GM19240 (cell line): ENCODE measurements at regions not wholly inside any gene's neighbourhood (a gene's known extent, or its start where the extent isn't known, plus 50 kb on each side); places are given as distances from the start of the nearest gene placed in this dataset.

Source experiments
- DNase-seq: peaks from one replicate; pipeline ENCODE4 v3.0.0; 2011; ENCODE audit warnings: low spot score; ENCODE audit not compliant: insufficient read length

DNA sequence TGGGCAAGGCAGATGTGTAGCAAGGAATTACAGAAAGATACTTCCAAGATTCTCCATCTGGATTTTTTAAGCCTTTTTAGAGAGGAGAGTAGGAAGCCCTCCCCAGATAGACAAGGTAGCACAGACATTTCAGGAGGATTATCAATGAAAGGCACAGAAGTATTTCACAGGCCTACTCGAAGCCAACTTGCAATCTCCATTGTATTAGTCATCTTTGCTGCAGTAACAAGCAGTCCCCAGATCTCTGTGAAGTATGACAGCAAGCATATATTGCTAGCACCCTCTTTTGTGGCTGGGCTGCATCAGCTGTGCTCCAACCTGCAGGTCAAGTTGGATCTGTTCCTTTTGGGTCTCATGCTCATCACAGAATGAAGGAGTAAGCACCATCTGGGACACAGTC lies 101.6 kb downstream of the MAF start:
- no peak for DNase-seq

DNA sequence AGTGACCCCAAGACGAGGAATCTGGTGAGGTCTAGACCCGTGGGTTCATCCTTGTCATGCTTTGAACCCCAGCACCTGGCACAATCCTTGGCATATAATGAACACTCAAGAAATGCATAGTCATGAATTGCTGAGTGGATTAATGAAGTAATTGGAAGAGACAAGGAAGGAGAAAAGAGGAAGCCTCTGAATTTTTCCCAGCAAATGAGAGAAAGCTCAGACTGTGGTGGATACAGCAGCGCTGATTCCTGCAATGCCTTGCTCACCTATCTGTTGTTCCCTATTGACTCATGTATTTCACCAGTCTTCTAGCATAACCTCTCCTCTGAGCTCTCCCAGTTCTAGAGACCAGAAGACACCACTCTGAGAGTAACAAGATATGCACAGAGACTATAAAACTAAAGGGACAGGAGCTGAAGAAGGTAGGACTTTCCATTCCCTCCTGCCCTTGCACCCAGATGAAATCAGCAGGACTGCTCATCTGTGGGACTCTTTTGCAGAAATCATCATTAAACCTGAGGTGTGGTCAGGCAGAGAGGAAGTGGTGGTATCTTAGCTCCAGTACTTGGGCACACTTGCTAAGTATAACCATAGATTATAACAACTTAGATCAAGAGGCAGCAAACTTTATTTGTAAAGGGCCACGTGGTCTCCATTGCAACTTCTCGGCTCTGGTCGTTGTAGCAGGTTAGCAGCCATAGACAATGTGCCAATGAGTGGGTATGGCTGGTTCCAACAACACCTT lies 102.8 kb downstream of the MAF start:
- no peak for DNase-seq

DNA sequence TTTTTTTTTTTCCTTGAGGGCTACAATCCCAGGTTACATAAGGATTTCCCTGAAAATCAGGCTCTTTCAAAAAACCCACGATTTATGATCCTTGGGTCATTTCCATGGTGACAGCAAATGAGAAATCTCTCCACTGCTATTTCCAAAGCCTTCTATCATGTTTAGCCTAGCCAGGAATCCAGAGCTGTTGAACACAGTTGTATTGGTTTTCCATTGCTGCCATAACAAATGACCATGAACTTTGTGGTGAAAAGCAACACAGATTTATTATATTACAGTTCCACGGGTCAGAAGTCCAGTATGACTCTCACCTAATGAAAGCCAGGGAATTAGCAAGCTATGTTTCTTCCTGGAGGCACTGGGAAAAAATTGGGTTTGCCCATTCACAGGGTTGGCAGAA lies 106.6 kb downstream of the MAF start:
- no peak for DNase-seq

DNA sequence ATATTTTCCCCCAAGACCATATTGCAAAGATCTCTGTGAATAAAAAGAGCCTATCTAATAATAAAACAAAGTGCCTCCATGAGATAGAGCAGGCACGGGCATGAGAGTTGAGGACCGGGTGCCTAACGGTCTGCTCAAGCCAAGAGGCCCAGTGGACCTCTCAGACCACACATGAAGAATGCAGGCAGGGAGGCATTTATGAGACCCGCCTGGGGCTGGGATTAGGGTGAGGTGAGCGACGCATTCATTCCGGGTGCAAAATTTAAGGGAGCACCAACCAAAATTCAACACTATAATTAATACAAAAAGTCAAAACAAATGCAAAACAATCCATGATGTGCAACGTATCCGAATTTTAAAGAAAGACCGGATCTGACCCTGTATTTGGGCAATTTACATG lies 108.5 kb downstream of the MAF start:
- DNase-seq = no peak

DNA sequence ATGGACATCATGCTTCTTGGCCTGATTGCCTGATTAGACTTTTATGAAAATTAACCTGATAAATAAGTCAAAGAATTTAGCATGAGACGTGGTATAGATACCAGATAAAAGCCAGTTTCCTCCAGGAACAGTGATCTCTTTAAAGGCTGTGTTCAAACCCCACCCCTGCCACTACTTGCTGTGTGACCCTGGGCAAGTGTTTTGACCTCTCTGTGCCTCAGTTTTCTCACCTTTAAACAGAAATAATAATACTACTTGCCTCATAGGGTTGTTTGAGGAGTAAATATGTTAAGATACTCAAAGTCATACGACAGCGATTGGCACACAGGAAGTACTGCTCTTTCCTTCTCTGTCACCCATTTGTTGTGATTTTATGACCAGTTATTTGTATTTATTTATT lies 115.5 kb downstream of the MAF start:
- no peak for DNase-seq

DNA sequence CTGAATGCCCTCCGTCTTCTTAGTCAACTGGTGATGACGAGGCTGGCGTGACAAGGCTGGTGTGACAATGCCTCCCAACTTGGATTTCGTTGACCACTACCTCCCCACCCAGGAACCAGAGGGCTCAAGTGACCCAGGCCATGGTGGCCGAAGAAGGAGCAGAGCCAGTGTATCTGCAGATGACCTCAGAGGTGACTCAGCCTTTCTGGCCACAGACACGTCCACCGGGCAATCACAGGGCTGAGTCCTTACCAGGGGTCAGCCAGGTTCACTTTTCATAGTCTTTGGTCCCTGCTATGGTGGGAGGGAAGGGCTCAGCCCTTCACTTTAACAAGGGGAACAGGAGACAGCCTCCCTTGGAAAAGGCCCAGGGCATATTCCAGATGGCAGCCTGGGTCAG lies 116.3 kb downstream of the MAF start:
- no peak for DNase-seq

DNA sequence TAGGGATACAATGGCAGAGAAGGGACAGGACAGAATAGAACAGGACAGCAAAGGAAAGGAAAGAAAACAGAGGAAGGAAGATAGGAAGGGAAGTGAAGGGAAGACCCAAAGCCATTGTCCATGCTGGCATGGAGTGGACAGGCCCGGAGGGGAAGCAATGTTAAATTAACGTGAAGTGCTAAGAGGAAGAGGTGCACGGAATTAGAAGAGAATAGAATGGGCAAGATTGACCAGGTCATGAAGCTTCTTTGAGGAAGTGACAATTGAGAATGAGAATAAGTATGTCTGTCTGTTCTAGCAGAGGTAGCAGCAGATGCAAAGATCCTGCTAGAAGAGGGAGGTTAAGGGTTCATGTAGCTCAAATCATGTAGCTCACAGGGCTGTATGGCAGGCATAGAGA lies 117.2 kb downstream of the MAF start:
- DNase-seq = no peak

DNA sequence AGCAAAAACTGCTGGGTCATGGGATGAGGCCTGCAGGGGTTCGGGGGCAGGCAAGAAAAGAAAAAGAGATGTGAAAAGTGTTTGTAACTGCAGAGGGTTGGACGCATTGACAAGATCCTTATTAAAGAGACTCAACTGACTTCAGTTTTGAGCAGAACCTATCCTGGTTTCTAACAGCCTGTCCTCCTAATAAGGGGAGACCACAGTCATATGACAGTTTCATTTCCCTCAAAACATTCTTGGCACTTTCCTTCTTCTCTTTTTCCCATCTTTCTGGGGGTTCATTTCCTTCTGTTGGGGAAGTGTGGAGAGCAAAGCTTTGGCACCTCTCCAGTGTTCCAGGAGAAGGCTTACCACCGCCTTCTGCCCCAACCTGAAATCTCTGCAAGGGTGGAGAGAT lies 118.5 kb downstream of the MAF start:
- DNase-seq = no peak

DNA sequence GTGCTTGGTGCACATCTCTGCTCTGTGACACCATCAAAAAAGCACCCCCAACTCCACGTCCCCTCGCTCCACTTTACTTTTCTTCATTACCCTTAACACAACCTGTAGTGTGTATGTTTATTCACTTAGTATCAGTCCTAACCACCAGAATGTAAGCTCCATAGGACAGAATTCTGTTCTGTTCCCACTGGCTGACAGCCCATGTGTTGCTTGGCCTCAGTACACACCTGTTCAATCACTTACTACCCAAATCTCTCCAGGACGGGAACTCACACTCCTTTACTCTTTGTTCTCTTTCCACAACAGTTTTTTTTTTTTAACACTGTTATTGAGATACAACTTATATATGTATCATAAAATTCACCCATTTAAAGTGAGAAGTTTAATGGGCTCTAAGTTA lies 119.6 kb downstream of the MAF start:
- DNase-seq = no peak

DNA sequence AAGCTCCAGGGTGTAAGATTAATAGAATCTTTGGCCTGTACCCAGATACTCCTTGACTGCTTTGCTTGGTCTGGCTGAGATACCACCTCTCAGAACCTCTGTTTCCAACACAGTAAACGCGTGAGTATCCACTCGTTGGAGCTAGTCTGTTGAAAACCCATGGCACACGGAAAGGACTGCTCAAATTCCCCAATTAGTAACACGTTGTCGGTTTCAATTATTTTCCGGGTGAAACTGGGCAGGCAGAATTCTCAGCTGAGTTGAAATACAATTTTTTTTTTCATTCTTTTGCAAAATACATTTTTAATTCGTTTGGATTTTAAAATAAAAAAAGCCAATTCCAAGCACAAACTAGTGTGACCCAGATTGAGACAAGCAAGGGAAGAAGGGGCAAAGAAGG lies 120.5 kb downstream of the MAF start:
- no peak for DNase-seq

DNA sequence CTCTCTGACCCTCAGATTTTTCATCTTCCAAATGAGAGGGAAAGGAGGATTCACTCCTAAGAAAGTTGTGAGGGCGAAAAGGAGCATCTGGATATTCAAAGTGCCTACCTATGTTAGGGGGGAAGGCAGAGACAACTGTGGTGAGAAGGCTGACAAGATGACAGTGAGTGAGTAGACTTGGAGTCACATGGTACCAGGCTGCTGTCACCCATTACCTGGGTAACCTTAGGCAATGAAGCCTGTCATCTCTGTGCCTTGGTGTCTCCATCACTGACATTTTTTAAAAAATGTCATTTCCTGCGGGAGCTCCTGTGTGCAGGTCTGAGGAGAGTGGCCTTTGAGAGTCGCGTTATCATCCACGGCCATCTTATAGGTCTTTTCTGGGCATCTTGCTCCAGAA lies 124.0 kb downstream of the MAF start:
- no peak for DNase-seq

DNA sequence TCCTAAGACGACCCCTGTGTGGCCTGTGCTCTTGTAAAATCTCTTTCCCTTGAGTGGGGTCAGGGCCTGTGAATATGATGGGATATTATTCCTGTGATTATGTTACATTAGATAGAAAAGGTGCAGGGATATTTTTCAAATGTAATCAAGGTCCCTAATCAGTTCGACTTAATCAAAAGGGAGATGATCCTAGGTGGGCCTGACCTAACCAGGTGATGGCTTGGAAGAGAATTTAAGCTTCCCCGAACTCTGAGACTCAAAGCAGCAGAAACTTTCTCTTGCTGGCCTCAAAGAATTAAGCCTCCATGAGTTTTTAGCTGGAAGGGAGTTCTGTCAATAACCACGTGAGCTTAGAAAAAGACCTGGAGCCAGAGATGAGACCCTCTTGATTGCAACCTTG lies 124.7 kb downstream of the MAF start:
- DNase-seq = no peak

DNA sequence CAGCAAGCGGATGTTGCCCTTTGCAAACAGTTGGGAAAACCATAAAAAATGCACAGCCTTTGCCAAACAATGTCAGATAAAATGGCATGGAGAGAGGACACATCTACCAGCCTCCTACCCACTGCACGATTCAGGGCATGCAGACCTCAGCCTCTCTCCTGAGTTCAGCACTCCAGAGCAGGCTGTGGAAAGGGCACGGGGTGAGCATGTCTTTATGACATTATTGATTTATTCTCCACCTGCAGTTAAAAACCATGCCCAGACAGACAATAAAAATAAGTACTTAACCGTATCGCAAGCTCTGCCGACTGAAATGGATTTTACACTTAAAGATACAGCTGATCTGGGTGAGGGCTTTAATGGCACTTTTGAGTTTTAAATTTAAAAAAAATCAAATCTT lies 127.1 kb downstream of the MAF start:
- no peak for DNase-seq

DNA sequence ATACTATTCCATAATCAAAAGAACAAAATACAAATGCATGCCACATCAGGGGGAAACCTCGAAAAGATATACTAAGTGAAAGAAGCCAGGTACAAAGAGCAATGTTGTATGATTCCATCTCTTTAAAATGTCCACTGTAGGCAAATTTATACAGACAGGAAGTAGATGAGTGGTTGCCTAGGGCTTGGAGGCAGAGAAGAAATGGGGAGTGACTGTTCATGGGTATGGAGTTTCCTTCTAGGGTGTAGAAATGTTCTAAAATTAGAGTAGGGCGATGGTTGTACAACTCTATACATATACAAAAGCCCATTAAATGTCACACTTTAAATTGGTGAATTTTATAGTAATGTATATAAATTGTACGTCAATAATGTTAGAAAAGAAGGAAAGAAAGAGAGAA lies 128.1 kb downstream of the MAF start:
- no peak for DNase-seq

DNA sequence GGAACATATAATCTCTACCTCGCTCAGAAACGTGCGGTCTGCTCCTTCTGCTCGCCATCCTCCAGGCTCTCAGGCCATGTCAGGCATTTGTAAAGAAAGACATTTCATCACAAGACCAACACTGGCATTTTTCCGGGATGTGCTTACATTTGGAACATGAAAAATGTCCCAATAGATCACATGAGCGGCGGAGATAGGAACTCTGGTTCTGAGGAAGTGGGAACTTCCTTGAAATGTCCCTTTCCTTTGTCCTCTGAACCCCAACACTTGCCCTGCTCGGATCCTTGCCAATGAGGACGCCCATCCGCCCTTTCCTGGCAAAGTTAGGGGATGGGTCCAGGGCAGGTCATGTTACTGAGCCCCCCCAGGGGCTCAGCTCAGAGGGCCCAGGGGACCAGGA lies 130.5 kb downstream of the MAF start:
- DNase-seq = no peak

DNA sequence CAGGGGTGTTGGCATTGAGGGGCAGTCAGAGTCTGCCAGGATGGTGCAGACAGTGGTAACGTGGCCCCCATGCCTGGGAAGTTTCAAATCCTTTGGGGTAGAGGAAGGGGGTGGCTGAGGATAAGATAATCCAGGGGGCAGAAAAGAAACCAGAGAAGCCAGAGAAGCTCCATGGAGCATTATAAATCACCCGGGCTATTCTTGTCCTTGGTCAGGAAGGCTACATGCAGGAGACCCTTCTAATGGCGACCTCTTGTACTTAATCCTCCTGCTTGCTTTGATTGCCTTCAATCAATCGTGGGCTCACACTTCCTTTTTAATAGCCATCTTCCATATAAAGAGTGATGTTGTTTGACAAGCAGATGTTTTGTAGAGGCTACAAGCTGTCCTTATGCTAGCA lies 131.9 kb downstream of the MAF start:
- no peak for DNase-seq

DNA sequence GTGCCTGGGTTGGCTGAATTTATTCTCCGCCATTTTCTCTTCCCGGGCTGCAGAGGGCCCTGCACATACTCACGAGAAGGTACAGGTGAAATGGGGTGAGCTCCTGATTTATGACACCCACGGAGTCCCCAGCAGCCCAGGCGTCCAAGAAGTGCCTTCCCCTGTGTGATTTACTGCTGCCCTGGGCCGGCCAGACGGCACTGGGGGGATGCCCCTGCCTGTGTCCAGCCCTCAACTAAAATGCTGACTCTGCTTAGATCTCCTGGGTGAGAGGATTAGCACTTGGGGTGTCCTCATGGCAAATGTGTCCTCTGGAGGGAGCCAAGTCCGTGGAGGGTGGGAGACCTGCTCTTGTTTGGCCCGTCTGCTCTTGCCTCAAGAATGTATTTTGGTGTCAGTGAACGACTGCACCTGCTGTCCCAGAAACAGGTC lies 132.4 kb downstream of the MAF start:
- no peak for DNase-seq

DNA sequence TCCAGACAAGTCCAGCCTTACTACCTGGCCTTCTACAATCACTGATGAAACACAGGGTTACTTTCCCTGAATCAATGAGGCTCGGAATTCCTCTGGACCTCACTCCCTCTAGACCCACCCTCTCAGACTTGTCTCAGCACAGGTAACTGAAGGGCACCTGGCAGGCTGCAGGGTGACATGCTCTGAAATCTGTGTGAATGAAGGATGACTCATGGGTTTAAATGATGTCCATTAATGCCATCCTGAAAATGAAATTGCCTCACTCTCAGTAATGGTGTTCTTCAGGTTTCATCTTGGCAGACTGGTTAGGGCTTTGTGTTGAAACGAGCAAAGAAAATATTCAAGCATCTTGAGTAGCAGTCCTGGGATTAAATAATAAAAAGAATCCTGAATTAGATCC lies 134.4 kb downstream of the MAF start:
- no peak for DNase-seq

DNA sequence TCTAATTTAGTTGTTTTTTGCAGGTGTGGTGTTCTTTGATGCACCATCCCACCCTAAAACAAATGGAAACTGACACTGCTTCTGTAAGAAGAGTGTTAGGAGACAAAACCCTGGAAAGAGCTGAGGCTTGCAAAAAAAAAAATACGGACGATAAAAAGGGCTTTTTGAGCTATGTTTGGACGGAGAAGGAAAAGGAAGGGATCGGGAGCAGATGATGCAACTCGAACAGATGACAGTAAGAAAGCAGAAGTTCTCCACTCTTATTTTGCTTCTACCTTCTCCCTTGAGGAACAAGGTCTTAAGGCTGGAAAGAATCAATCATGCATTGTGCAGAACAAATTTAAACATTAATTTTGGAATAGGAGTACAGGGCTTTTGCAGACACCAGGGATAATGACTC lies 136.7 kb downstream of the MAF start:
- no peak for DNase-seq

DNA sequence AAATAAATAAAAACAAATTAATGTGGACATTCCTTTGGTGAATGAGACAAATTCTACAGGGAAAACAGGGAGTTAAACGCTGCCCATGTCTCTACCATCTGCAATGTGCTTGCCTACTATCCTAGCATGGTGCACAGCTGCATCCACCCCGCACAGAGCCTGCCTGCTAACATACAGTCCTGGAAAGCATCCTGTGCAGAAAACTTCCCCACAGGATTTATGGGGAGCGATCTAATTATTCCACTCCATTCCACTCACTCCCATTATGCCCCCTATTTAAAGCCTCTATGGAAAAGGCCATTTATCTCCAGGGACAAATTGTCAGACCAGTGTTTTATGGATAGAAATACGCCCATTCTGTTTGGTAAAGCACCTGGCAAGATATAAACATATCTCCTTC lies 144.5 kb downstream of the MAF start:
- DNase-seq = no peak

DNA sequence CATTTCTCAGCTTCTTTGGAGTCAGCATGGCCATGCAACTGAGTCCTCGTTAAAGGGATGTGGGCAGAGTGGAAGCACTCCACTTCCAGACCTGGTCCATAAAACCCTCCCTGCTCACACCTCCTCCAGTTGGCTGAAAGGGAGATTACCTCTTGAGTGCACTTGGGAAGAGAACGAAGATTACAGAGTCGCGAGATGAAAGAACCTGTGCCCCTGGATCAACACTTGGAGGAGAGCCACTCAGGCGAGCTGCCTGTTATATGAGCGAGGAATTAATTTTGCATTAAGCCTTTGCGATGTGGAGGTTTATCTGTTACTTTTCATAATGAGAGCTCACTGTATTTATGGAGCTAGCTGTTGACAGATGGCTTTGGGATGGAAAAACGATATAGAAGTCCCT lies 147.9 kb downstream of the MAF start:
- no peak for DNase-seq

DNA sequence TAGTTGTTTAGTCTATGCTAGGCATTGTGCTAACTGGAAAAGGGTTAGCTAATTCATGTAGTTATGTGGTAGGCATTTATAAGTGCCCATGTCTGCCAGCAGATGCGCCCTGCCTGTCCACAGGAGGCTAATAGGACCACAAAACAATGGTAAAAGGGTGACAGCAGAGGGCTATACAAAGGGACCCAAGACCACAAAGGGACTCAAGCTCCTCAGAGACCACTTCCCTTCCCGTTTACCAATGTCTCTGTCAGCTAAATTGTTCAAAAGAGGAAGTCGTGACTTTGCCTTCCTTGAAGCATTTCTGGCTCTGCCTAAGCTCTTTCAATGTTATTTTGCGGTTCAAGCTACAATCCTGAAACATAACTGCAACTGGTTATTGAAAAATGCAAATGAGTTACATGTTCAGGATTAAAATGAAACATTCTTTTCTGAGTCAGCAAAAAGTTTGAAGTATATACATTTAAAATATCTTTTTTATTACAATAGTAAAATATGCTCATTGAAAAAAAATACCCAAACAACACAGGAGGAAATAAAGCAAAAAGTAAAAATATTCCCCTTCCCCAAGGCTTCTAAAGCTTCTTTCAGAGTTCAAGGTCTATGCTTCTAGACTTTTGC lies 149.2 kb downstream of the MAF start:
- DNase-seq = no peak

DNA sequence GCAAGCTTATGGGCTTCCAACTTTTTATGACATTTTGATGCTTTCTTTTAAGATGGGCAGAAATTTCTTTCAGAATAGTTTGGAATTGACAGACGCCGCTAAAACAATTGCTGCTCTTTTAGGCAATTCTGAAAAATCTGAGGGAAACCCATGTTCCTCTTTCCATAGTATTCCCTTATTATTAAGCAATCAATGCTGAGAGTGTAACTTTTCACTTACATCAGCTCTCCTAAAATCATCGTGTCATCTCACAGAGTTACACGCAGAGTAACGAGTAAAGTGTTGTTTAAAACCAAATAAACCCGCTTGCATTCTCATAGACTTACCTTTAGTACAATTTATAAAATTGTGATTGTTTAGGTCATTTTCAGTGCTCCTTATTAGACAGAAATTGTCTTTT lies 150.6 kb downstream of the MAF start:
- no peak for DNase-seq
